ENCODE measurements at regions not wholly inside any gene's neighbourhood (a gene's known extent, or its start where the extent isn't known, plus 50 kb on each side); places are given as distances from the start of the nearest gene placed in this dataset.

- Histone ChIP-seq H3K4me1 (no peaks in the 10 kb centered on the region), H3K27ac (no peak overlapping the region), H3K27me3 (no peaks in the 10 kb centered on the region), H3K4me3 (replicated peaks in 1 of 3) (no peak overlapping the region), H3K9me3 (no peaks in the 10 kb centered on the region), H3K36me3 (no peaks in the 10 kb centered on the region)
- TF ChIP-seq CTCF (IDR thresholded peaks at IDR 0.05) (no peak), POLR2A (IDR thresholded peaks at IDR 0.05) (no peak)
- intact Hi-C loops (cut with DNase I) = no loop called here
- peak in 1 of 2 donors; percentile 0 for DNase-seq
- WGBS, 2 donors = 38 to 42% methylated on average over 1 of the region's 1 CpG
Measured at GRCh38 chr7:84364708-84365107, 170.1 kb upstream of the SEMA3A start.

- Histone ChIP-seq H3K9me3 (no peaks in the 10 kb centered on the region), H3K27ac (no peak overlapping the region), H3K4me1 (no peaks in the 10 kb centered on the region), H3K4me3 (replicated peaks in 1 of 3) (no peak overlapping the region), H3K36me3 (no peaks in the 10 kb centered on the region), H3K27me3 (no peaks in the 10 kb centered on the region)
- no peak for TF ChIP-seq CTCF (IDR thresholded peaks at IDR 0.05)
- TF ChIP-seq POLR2A (IDR thresholded peaks at IDR 0.05) = no peak
- intact Hi-C loops (cut with DNase I) = no loop called here
- no peak for DNase-seq
Measured at GRCh38 chr7:84363741-84364140, 169.2 kb upstream of the SEMA3A start.

GRCh38 chr7:84362828-84363227 lies 168.2 kb upstream of the SEMA3A start:
- TF ChIP-seq POLR2A (IDR thresholded peaks at IDR 0.05) (no peak), CTCF (IDR thresholded peaks at IDR 0.05) (no peak)
- intact Hi-C loops (cut with DNase I) = no loop called here
- Histone ChIP-seq H3K4me3 (replicated peaks in 1 of 3) (no peak overlapping the region), H3K27me3 (no peaks in the 10 kb centered on the region), H3K9me3 (no peaks in the 10 kb centered on the region), H3K27ac (no peak overlapping the region), H3K4me1 (no peaks in the 10 kb centered on the region), H3K36me3 (no peaks in the 10 kb centered on the region)
- DNase-seq = no peak
- 92 to 98% methylated on average over 1 of the region's 1 CpG for WGBS, 2 donors

GRCh38 chr7:84362360-84362759 lies 167.8 kb upstream of the SEMA3A start:
- no peak for DNase-seq
- WGBS, 2 donors = 96% methylated on average over 3 of the region's 3 CpGs
- Histone ChIP-seq H3K36me3 (no peaks in the 10 kb centered on the region), H3K9me3 (no peaks in the 10 kb centered on the region), H3K4me3 (replicated peaks in 1 of 3) (no peak overlapping the region), H3K4me1 (no peaks in the 10 kb centered on the region), H3K27me3 (no peaks in the 10 kb centered on the region), H3K27ac (no peak overlapping the region)
- intact Hi-C loops (cut with DNase I) = no loop called here
- TF ChIP-seq CTCF (IDR thresholded peaks at IDR 0.05) (no peak), POLR2A (IDR thresholded peaks at IDR 0.05) (no peak)

GRCh38 chr7:84354866-84355265 lies 160.3 kb upstream of the SEMA3A start:
- 93 to 95% methylated on average over 1 of the region's 1 CpG for WGBS, 2 donors
- Histone ChIP-seq H3K4me3 (replicated peaks in 1 of 3) (no peak overlapping the region), H3K27ac (no peak overlapping the region), H3K27me3 (no peaks in the 10 kb centered on the region), H3K9me3 (no peaks in the 10 kb centered on the region), H3K4me1 (no peaks in the 10 kb centered on the region), H3K36me3 (no peaks in the 10 kb centered on the region)
- no peak for TF ChIP-seq CTCF (IDR thresholded peaks at IDR 0.05)
- no peak for TF ChIP-seq POLR2A (IDR thresholded peaks at IDR 0.05)
- intact Hi-C loops (cut with DNase I) = no loop called here
- DNase-seq = no peak

All from thyroid gland (tissue), 4 donors.